HepG2 (cell line): ENCODE measurements at regions not wholly inside any gene's neighbourhood (a gene's known extent, or its start where the extent isn't known, plus 50 kb on each side); places are given as distances from the start of the nearest gene placed in this dataset.

Experiments used
- ATAC-seq: fragments of 200-7000 bp; cut with Tn5 transposase; 3 replicates; pipeline ENCODE4 v1.9.1; 2020; ENCODE audit warnings: mild to moderate bottlenecking, moderate library complexity
- BruUV-seq: library from RNA; stranded (reverse); fragments of 400-500 nt; replicated peaks from 2 replicates; lab custom pipeline; 2021; lab: Mats Ljungman, UMichigan
- CTCF ChIA-PET: fragments of 300-600 bp; formaldehyde crosslinking; extraction: SDS; loops from one replicate; lab custom pipeline; 2021; ENCODE audit warnings: low total read pairs, inconsistent platforms, low intra/inter-chr PET ratio; lab: Yijun Ruan, JAX
- POLR2A ChIA-PET: fragments of 350-600 bp; sonication (Branson Sonifier 250); formaldehyde crosslinking; loops from one replicate; lab custom pipeline; 2020; ENCODE audit warnings: antibody characterized with exemption, inconsistent platforms; lab: Yijun Ruan, JAX
- DNase-seq: peaks from one replicate; pipeline ENCODE4 v3.0.0-alpha.2; 2015; ENCODE audit warnings: low spot score
- FAIRE-seq: peaks from 3 replicates; lab custom pipeline; 2011; peaks lifted over from hg19 to GRCh38; lab: Jason Lieb, UNC
- H2AFZ ChIP-seq: one replicate; pipeline ENCODE4 v1.6.1; 2011; ENCODE audit warnings: low read length, inconsistent platforms
- H3K27ac ChIP-seq: fragments of 300-600 bp; 3 replicates; pipeline ENCODE4 v1.8.0; 2011; ENCODE audit warnings: mixed run types, mild to moderate bottlenecking, mixed read lengths, low read length, inconsistent platforms; ENCODE audit not compliant: insufficient read depth; ENCODE audit errors: extremely low read length
- H3K27me3 ChIP-seq, 2 experiments: fragments of 200-600 bp in 1 of 2; 2 replicates in 1 of 2; 3 replicates in 1 of 2; pipeline versions ENCODE4 v1.6.0 to v1.8.0; 2011; ENCODE audit warnings: low read length in 2 of 2, mild to moderate bottlenecking in 2 of 2, moderate library complexity in 2 of 2, inconsistent platforms in 1 of 2; ENCODE audit not compliant: insufficient read depth in 2 of 2, control insufficient read depth in 1 of 2
- H3K36me3 ChIP-seq, 2 experiments: fragments of 200-600 bp in 1 of 2; replicated peaks in 1 of 2; 2 replicates in 1 of 2; 3 replicates in 1 of 2; pipeline versions ENCODE4 v1.5.1 to v1.8.0; 2011; ENCODE audit warnings: low read length in 2 of 2, inconsistent platforms in 1 of 2; ENCODE audit not compliant: insufficient read depth in 2 of 2, control insufficient read depth in 1 of 2
- H3K4me1 ChIP-seq: 2 replicates; pipeline ENCODE4 v1.5.1; 2012; ENCODE audit warnings: low read length, inconsistent platforms; ENCODE audit not compliant: insufficient read depth
- H3K4me2 ChIP-seq: 2 replicates; pipeline ENCODE4 v1.6.0; 2011; ENCODE audit warnings: low read depth, low read length, inconsistent platforms
- H3K4me3 ChIP-seq, 3 experiments: fragments of 200-600 bp in 1 of 3; sonication (generic), shearing (Covaris generic) in 1 of 3; replicated peaks in 1 of 3; 2 replicates each; pipeline ENCODE4 v1.5.1; 2011 to 2016; ENCODE audit warnings: low read length in 3 of 3, inconsistent platforms in 2 of 3, low read depth in 2 of 3, mild to moderate bottlenecking in 2 of 3, control low read depth in 1 of 3, mixed read lengths in 1 of 3; ENCODE audit not compliant: insufficient read depth in 1 of 3
- H3K79me2 ChIP-seq: one replicate; pipeline ENCODE4 v1.6.1; 2011; ENCODE audit warnings: low read length, inconsistent platforms; ENCODE audit not compliant: insufficient read depth
- H3K9ac ChIP-seq: 2 replicates; pipeline ENCODE4 v1.6.0; 2011; ENCODE audit warnings: mild to moderate bottlenecking, low read depth, low read length, inconsistent platforms; ENCODE audit not compliant: insufficient read depth
- H3K9me3 ChIP-seq: 2 replicates; pipeline ENCODE4 v1.5.1; 2012; ENCODE audit warnings: mild to moderate bottlenecking, low read length
- H4K20me1 ChIP-seq: 2 replicates; pipeline ENCODE4 v1.6.0; 2011; ENCODE audit warnings: inconsistent platforms, mild to moderate bottlenecking, low read length, moderate library complexity; ENCODE audit not compliant: insufficient read depth
- CENPX ChIP-seq: sonication (generic); formaldehyde crosslinking; IDR thresholded peaks from 2 replicates; pipeline ENCODE4 v1.9.0; 2021; ENCODE audit warnings: mild to moderate bottlenecking, missing genetic modification reagents, moderate library complexity
- FOXC1 ChIP-seq: sonication (generic); formaldehyde crosslinking; IDR thresholded peaks from 2 replicates; pipeline ENCODE4 v1.8.0; 2022; ENCODE audit warnings: mild to moderate bottlenecking, missing genetic modification reagents, borderline replicate concordance
- GATAD2A ChIP-seq: IDR thresholded peaks from 2 replicates; pipeline ENCODE4 v1.6.1; 2016
- KMT2B ChIP-seq: IDR thresholded peaks from 2 replicates; pipeline ENCODE4 v1.6.1; 2016; ENCODE audit warnings: missing genetic modification reagents, missing compliant biosample characterization
- NFYC ChIP-seq: IDR thresholded peaks from 2 replicates; pipeline ENCODE4 v1.6.1; 2016; ENCODE audit warnings: missing genetic modification reagents, missing compliant biosample characterization
- PRMT3 ChIP-seq: sonication (generic); formaldehyde crosslinking; IDR thresholded peaks from 2 replicates; pipeline ENCODE4 v1.8.1; 2022; ENCODE audit warnings: low read depth, mild to moderate bottlenecking, moderate library complexity, missing genetic modification reagents, borderline replicate concordance
- SAP130 ChIP-seq: IDR thresholded peaks from 2 replicates; pipeline ENCODE4 v1.6.1; 2016; ENCODE audit warnings: low read depth
- SP2 ChIP-seq: sonication (generic); formaldehyde crosslinking; IDR thresholded peaks from 2 replicates; pipeline ENCODE4 v1.5.1; 2020; ENCODE audit warnings: mild to moderate bottlenecking, missing genetic modification reagents
- ZMYM3 ChIP-seq: sonication (generic); formaldehyde crosslinking; IDR thresholded peaks from 2 replicates; pipeline ENCODE4 v1.5.1; 2020; ENCODE audit warnings: mild to moderate bottlenecking, missing genetic modification reagents
- ZNF343 ChIP-seq: sonication (generic); formaldehyde crosslinking; IDR thresholded peaks from 2 replicates; pipeline ENCODE4 v1.4.0; 2020; ENCODE audit warnings: mild to moderate bottlenecking, missing genetic modification reagents
- ZNF557 ChIP-seq: sonication (generic); formaldehyde crosslinking; IDR thresholded peaks from 2 replicates; pipeline ENCODE4 v1.4.0; 2020; ENCODE audit warnings: missing genetic modification reagents
- ZSCAN12 ChIP-seq: sonication (generic); formaldehyde crosslinking; IDR thresholded peaks from 2 replicates; pipeline ENCODE4 v1.9.0; 2021; ENCODE audit warnings: mild to moderate bottlenecking, missing genetic modification reagents
- WGBS: methylation state at CpG from one replicate; pipeline ENCODE4 v1.1.6; 2017; ENCODE audit warnings: low lambda C conversion rate; 5-methylcytosine and 5-hydroxymethylcytosine counted together
- in situ Hi-C: cut with HindIII; loops from 2 replicates; pipeline ENCODE4 v1.10.0; 2017; ENCODE audit warnings: low pct_unique_long_range_greater_than_20kb; ENCODE audit not compliant: extremely low pct_ligation_motif_present
- intact Hi-C: fragments of 100-400 bp; cut with micrococcal nuclease; formaldehyde crosslinking; loops from one replicate; pipeline ENCODE4 v1.10.0; 2022; ENCODE audit not compliant: unreplicated experiment
- TF ChIP-seq, protein P1 (sequence below): IDR thresholded peaks from 2 replicates; pipeline ENCODE4 v1.6.1; 2016; ENCODE audit warnings: low read depth
- TF ChIP-seq, protein P2 (sequence below): sonication (generic); formaldehyde crosslinking; IDR thresholded peaks from 2 replicates; pipeline ENCODE4; 2020; ENCODE audit warnings: missing genetic modification reagents, mild to moderate bottlenecking, borderline replicate concordance

DNA sequence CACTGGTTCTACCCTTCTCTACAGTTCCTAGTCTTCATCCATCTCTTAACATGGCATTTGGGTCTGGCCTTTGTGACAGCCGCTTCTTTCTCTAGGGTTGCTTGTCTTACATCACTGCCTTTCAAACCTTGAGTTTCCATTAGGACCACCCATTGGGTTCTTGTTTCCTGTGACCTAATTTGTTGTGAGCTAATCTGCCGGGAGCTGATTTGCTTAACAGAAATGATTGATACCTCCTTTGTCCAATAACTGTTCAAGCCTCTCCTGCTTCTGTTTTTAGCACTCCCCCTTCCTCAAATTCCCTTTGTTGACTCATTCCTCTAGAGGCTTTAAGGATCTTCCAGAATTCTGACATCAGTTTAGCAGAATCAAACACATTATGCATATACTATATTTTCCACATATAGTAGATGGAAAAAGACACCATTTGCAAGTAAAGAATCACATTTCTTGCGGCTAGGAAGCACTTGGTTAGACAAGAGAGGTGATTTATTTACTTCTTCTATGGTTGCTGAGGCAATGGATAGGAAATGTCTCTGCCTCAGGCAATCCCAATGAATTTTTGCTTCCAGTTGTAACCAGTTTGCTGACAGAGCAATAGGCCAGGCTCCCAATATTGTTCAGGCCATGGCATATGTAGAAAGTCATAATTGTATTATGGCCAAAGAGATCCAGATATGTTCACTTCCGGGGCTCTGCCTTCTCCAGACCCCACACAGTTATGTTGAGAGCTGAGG, 130.7 kb downstream of the SNX19 start:
- no peak for FAIRE-seq
- Histone ChIP-seq H3K36me3 (no peaks in the 10 kb centered on the region), H3K9ac (no peak overlapping the region), H3K4me1 (no peaks in the 10 kb centered on the region), H3K79me2 (no peaks in the 10 kb centered on the region), H3K4me2 (no peak overlapping the region), H3K27me3 (no peaks in the 10 kb centered on the region; a peak in 1 of 5 replicates), H4K20me1 (no peaks in the 10 kb centered on the region), H3K4me3 (no peak overlapping the region), H3K27ac (no peak overlapping the region), H2AFZ (no peak overlapping the region), H3K9me3 (no peaks in the 10 kb centered on the region)
- TF ChIP-seq ZNF557 (CRISPR knock-in tag) = no peak
- ChIA-PET POLR2A (no interaction called here), CTCF (no interaction called here)
- no peak for ATAC-seq
- 10% methylated on average over 4 of the region's 4 CpGs for WGBS
- BruUV-seq = no TSS peak
- intact Hi-C loops = no loop called here
- in situ Hi-C loops = no loop called here
- no peak for DNase-seq

DNA sequence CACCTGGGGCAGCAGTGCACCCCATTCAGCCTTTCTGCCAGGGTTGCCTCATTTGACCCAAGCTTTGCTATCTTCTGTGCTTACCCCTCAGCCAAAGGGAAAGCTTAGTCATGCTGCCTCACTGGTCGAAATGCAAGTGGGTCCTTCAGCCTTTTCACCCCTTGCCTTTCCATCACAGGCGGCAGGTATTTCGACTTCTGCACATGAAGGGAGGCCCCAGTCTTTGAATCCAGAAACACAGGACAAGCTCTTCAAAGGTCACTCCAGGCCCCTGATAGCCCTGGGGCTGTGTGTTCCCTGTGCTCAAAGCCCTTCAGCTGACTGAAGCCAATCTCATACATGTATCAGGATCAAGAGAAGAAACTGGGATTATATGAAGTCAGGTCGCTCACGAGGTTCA, 129.7 kb downstream of the SNX19 start:
- POLR2A ChIA-PET = no interaction called here
- no peak for DNase-seq
- no peaks in the 10 kb centered on the region for H3K27me3 ChIP-seq
- ATAC-seq = no peak
- no peaks in the 10 kb centered on the region for H3K9me3 ChIP-seq
- in situ Hi-C loops (no loop called here), intact Hi-C loops (no loop called here)
- no peaks in the 10 kb centered on the region for H3K36me3 ChIP-seq
- H2AFZ ChIP-seq = no peak overlapping the region
- FAIRE-seq = no peak
- H4K20me1 ChIP-seq = no peaks in the 10 kb centered on the region
- no peaks in the 10 kb centered on the region for H3K79me2 ChIP-seq
- no peak overlapping the region for H3K27ac ChIP-seq
- CTCF ChIA-PET = no interaction called here
- 0% methylated on average over 3 of the region's 5 CpGs for WGBS
- no peak overlapping the region for H3K4me3 ChIP-seq
- BruUV-seq = no TSS peak
- H3K4me1 ChIP-seq = no peaks in the 10 kb centered on the region
- no peak overlapping the region for H3K9ac ChIP-seq
- H3K4me2 ChIP-seq = no peak overlapping the region
- TF ChIP-seq PRMT3 (CRISPR knock-in tag) (no peak), KMT2B (CRISPR knock-in tag) (no peak), CENPX (CRISPR knock-in tag) (no peak), ZNF343 (CRISPR knock-in tag) (no peak), ZMYM3 (no peak), SP2 (CRISPR knock-in tag) (no peak), ZNF557 (CRISPR knock-in tag) (no peak), NFYC (no peak), SAP130 (no peak), GATAD2A (CRISPR knock-in tag) (no peak), FOXC1 (CRISPR knock-in tag) (no peak), ZSCAN12 (CRISPR knock-in tag) (no peak)
- TF ChIP-seq, protein P1, sequence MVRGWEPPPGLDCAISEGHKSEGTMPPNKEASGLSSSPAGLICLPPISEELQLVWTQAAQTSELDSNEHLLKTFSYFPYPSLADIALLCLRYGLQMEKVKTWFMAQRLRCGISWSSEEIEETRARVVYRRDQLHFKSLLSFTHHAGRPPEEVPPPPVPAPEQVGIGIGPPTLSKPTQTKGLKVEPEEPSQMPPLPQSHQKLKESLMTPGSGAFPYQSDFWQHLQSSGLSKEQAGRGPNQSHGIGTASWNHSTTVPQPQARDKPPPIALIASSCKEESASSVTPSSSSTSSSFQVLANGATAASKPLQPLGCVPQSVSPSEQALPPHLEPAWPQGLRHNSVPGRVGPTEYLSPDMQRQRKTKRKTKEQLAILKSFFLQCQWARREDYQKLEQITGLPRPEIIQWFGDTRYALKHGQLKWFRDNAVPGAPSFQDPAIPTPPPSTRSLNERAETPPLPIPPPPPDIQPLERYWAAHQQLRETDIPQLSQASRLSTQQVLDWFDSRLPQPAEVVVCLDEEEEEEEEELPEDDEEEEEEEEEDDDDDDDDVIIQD (CRISPR knock-in tag) = no peak
- TF ChIP-seq, protein P2, sequence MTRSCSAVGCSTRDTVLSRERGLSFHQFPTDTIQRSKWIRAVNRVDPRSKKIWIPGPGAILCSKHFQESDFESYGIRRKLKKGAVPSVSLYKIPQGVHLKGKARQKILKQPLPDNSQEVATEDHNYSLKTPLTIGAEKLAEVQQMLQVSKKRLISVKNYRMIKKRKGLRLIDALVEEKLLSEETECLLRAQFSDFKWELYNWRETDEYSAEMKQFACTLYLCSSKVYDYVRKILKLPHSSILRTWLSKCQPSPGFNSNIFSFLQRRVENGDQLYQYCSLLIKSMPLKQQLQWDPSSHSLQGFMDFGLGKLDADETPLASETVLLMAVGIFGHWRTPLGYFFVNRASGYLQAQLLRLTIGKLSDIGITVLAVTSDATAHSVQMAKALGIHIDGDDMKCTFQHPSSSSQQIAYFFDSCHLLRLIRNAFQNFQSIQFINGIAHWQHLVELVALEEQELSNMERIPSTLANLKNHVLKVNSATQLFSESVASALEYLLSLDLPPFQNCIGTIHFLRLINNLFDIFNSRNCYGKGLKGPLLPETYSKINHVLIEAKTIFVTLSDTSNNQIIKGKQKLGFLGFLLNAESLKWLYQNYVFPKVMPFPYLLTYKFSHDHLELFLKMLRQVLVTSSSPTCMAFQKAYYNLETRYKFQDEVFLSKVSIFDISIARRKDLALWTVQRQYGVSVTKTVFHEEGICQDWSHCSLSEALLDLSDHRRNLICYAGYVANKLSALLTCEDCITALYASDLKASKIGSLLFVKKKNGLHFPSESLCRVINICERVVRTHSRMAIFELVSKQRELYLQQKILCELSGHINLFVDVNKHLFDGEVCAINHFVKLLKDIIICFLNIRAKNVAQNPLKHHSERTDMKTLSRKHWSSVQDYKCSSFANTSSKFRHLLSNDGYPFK (CRISPR knock-in tag) = no peak
